Endothelial cell of umbilical vein (primary cell): ENCODE measurements at regions not wholly inside any gene's neighbourhood (a gene's known extent, or its start where the extent isn't known, plus 50 kb on each side); places are given as distances from the start of the nearest gene placed in this dataset.

Experiments
- BruUV-seq: library from RNA; stranded (reverse); fragments of 400-500 nt; replicated peaks from 2 replicates; lab custom pipeline; 2021; lab: Mats Ljungman, UMichigan
- CTCF ChIA-PET: fragments of 300-600, 350-600 bp; sonication (Branson Sonifier 250); formaldehyde crosslinking; loops from one replicate; lab custom pipeline; 2021; ENCODE audit warnings: antibody characterized with exemption, inconsistent platforms; lab: Charles Lee
- POLR2A ChIA-PET: fragments of 300-600, 350-600 bp; sonication (Branson Sonifier 250); formaldehyde crosslinking; loops from one replicate; lab custom pipeline; 2021; ENCODE audit warnings: antibody characterized with exemption, inconsistent platforms; lab: Charles Lee
- DNase-seq: peaks from one replicate; pipeline ENCODE4 v3.0.0-alpha.2; 2011; ENCODE audit warnings: low read depth, low spot score
- FAIRE-seq: peaks from 2 replicates; lab custom pipeline; 2011; peaks lifted over from hg19 to GRCh38; lab: Jason Lieb, UNC
- H2AFZ ChIP-seq: 2 replicates; pipeline ENCODE4 v1.6.0; 2012; ENCODE audit warnings: low read depth, low read length, control low read depth, inconsistent platforms
- H3K27ac ChIP-seq: 2 replicates; pipeline ENCODE4 v1.5.1; 2011; ENCODE audit warnings: low read depth, mild to moderate bottlenecking, control low read depth, low read length, moderate library complexity; ENCODE audit not compliant: insufficient read depth
- H3K27me3 ChIP-seq, 2 experiments: 2 replicates each; pipeline versions ENCODE4 v1.6.0 to v1.6.1; 2011; ENCODE audit warnings: low read length in 2 of 2, mixed read lengths in 1 of 2; ENCODE audit not compliant: control insufficient read depth in 2 of 2, insufficient read depth in 2 of 2
- H3K36me3 ChIP-seq, 2 experiments: 2 replicates in 1 of 2; 3 replicates in 1 of 2; pipeline ENCODE4 v1.5.1; 2011; ENCODE audit warnings: low read length in 2 of 2, mild to moderate bottlenecking in 1 of 2, moderate library complexity in 1 of 2; ENCODE audit not compliant: control insufficient read depth in 2 of 2, insufficient read depth in 2 of 2; ENCODE audit errors: extremely low read depth in 1 of 2
- H3K4me1 ChIP-seq: 3 replicates; pipeline ENCODE4 v1.5.1; 2011; ENCODE audit warnings: mild to moderate bottlenecking, low read length; ENCODE audit not compliant: control insufficient read depth, insufficient read depth; ENCODE audit errors: extremely low read depth
- H3K4me2 ChIP-seq: 2 replicates; pipeline ENCODE4 v1.6.1; 2011; ENCODE audit warnings: low read length, control low read depth, mixed read lengths; ENCODE audit not compliant: insufficient read depth
- H3K4me3 ChIP-seq, 3 experiments: fragments of 200-600 bp in 1 of 3; sonication (generic), shearing (Covaris generic) in 1 of 3; replicated peaks in 1 of 3; 2 replicates each; pipeline ENCODE4 v1.5.1; 2011 to 2016; ENCODE audit warnings: control low read depth in 3 of 3, low read length in 3 of 3, mild to moderate bottlenecking in 2 of 3, inconsistent platforms in 1 of 3, low read depth in 1 of 3, moderate library complexity in 1 of 3; ENCODE audit not compliant: insufficient read depth in 1 of 3
- H3K79me2 ChIP-seq: 2 replicates; pipeline ENCODE4 v1.6.0; 2012; ENCODE audit warnings: low read length, inconsistent platforms; ENCODE audit not compliant: control insufficient read depth, insufficient read depth
- H3K9ac ChIP-seq: replicated peaks from 2 replicates; pipeline ENCODE3; 2011; ENCODE audit warnings: low read length, control low read depth; ENCODE audit not compliant: insufficient read depth; ENCODE audit errors: extremely low read depth
- H3K9me1 ChIP-seq: replicated peaks from 3 replicates; pipeline ENCODE4 v1.6.0; 2011; ENCODE audit warnings: mild to moderate bottlenecking, low read length; ENCODE audit not compliant: control insufficient read depth, insufficient read depth; ENCODE audit errors: extremely low read depth
- H3K9me3 ChIP-seq: replicated peaks from 2 replicates; pipeline ENCODE4 v1.5.1; 2012; ENCODE audit warnings: low read length, inconsistent platforms; ENCODE audit not compliant: control insufficient read depth, insufficient read depth
- H4K20me1 ChIP-seq: replicated peaks from 2 replicates; pipeline ENCODE3; 2011; ENCODE audit warnings: mild to moderate bottlenecking, low read length; ENCODE audit not compliant: control insufficient read depth, insufficient read depth; ENCODE audit errors: extremely low read depth
- EZH2 ChIP-seq: IDR thresholded peaks from 2 replicates; pipeline ENCODE4 v1.6.1; 2012; ENCODE audit warnings: borderline replicate concordance, low read depth, mild to moderate bottlenecking, moderate library complexity, low read length, inconsistent platforms; ENCODE audit not compliant: severe bottlenecking
- FOS ChIP-seq: IDR thresholded peaks from 2 replicates; pipeline ENCODE4 v1.6.1; 2011; ENCODE audit warnings: mild to moderate bottlenecking, low read length, moderate library complexity, borderline replicate concordance; ENCODE audit not compliant: insufficient read depth
- GATA2 ChIP-seq: IDR thresholded peaks from 2 replicates; pipeline ENCODE4 v1.7.0; 2011; ENCODE audit warnings: low read depth, mild to moderate bottlenecking, moderate library complexity, mixed read lengths, low read length; ENCODE audit not compliant: insufficient read length, insufficient read depth
- JUN ChIP-seq: IDR thresholded peaks from 2 replicates; pipeline ENCODE4 v1.6.1; 2011; ENCODE audit warnings: borderline replicate concordance, low read depth; ENCODE audit not compliant: insufficient read length, insufficient read depth
- MYC ChIP-seq: IDR thresholded peaks from one replicate; pipeline ENCODE4 v1.6.1; 2011; ENCODE audit warnings: mild to moderate bottlenecking, low read depth, low read length
- POLR2A ChIP-seq: IDR thresholded peaks from 2 replicates; pipeline ENCODE4 v1.6.1; 2012; ENCODE audit warnings: low read depth, mild to moderate bottlenecking, control low read depth, low read length
- POLR2AphosphoS5 ChIP-seq: IDR thresholded peaks from 2 replicates; pipeline ENCODE4 v1.6.1; 2012; ENCODE audit warnings: low read depth, mild to moderate bottlenecking, control low read depth, low read length, moderate library complexity; ENCODE audit not compliant: insufficient read depth
- dilution Hi-C: fragments of 300-500 bp; cut with MboI; formaldehyde crosslinking; loops from one replicate; pipeline ENCODE4 v1.15.0; 2019; ENCODE audit warnings: low sequenced_read_pairs; ENCODE audit not compliant: extremely low pct_ligation_motif_present
- intact Hi-C: fragments of 100-400 bp; cut with micrococcal nuclease; formaldehyde crosslinking; loops from one replicate; pipeline ENCODE4 v1.10.0; 2022
- TF ChIP-seq, protein P1 (sequence below), 2 donors: IDR thresholded peaks; 1 replicate in 1 of 2; 2 replicates in 1 of 2; pipeline ENCODE4 v1.5.1; 2011; ENCODE audit warnings: low read length in 2 of 2, mild to moderate bottlenecking in 2 of 2, moderate library complexity in 2 of 2, control low read depth in 1 of 2, inconsistent platforms in 1 of 2, low read depth in 1 of 2; ENCODE audit not compliant: insufficient read depth in 1 of 2; ENCODE audit errors: extremely low read depth in 1 of 2
- TF ChIP-seq, protein P2 (sequence below): IDR thresholded peaks from 2 replicates; pipeline ENCODE4 v1.6.1; 2011; ENCODE audit not compliant: insufficient read depth, insufficient read length

DNA sequence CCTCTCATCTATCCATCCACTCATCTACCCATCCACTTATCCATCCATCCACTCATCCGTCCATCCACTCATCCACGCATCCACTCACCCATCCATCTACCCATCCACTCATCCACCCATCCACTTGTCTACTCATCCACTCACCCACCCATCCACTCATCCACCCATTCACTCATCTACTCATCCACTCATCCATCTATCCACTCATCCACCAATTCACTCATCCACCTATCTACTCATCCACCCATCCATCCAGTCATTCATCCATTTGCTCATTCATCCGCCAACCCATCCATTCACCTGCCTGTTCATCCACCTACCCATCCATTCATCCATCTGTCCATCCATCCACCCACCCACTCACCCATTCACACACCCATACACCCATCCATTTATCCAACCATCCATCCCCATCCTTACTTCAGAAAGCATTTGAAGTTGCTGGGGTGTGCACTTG is 329.6 kb downstream of the SEC14L1 start:
- H3K4me1 ChIP-seq: peaks cover 32% of the 10 kb centered on the region
- H3K79me2 ChIP-seq: peaks cover 11% of the 10 kb centered on the region
- no peak overlapping the region for H3K27ac ChIP-seq
- H4K20me1 ChIP-seq: no peaks in the 10 kb centered on the region
- no peaks in the 10 kb centered on the region for H3K9me1 ChIP-seq
- no peaks in the 10 kb centered on the region for H3K36me3 ChIP-seq
- intact Hi-C loops (no loop called here), dilution Hi-C loops (no loop called here)
- FAIRE-seq (no peak), DNase-seq (no peak)
- ChIA-PET POLR2A (no interaction called here), CTCF (interaction anchor here (2.9 kb wide), 1 partner anchor 40 kb away, joined by 19 read pairs; no protein-coding TSS in a partner anchor)
- H3K4me3 ChIP-seq: no peak overlapping the region
- H2AFZ ChIP-seq: no peak overlapping the region
- BruUV-seq: no TSS peak
- H3K27me3 ChIP-seq: no peaks in the 10 kb centered on the region
- no peak overlapping the region for H3K9ac ChIP-seq
- no peaks in the 10 kb centered on the region for H3K9me3 ChIP-seq
- no peak overlapping the region for H3K4me2 ChIP-seq
- TF ChIP-seq, protein P1, sequence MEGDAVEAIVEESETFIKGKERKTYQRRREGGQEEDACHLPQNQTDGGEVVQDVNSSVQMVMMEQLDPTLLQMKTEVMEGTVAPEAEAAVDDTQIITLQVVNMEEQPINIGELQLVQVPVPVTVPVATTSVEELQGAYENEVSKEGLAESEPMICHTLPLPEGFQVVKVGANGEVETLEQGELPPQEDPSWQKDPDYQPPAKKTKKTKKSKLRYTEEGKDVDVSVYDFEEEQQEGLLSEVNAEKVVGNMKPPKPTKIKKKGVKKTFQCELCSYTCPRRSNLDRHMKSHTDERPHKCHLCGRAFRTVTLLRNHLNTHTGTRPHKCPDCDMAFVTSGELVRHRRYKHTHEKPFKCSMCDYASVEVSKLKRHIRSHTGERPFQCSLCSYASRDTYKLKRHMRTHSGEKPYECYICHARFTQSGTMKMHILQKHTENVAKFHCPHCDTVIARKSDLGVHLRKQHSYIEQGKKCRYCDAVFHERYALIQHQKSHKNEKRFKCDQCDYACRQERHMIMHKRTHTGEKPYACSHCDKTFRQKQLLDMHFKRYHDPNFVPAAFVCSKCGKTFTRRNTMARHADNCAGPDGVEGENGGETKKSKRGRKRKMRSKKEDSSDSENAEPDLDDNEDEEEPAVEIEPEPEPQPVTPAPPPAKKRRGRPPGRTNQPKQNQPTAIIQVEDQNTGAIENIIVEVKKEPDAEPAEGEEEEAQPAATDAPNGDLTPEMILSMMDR (IDR thresholded peaks at IDR 0.05; ENCODE audit: extremely low read depth in 1 of 2, insufficient read depth in 1 of 2, low read depth in 1 of 2, low read length in 2 of 2): no peak
- TF ChIP-seq GATA2: no peak
- TF ChIP-seq POLR2A: no peak
- no peak for TF ChIP-seq POLR2AphosphoS5
- no peak for TF ChIP-seq MYC
- TF ChIP-seq JUN: no peak
- TF ChIP-seq, protein P2, sequence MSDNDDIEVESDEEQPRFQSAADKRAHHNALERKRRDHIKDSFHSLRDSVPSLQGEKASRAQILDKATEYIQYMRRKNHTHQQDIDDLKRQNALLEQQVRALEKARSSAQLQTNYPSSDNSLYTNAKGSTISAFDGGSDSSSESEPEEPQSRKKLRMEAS: no peak
- TF ChIP-seq FOS: no peak
- no peak for TF ChIP-seq EZH2
